Peyer's patch (tissue), 4 donors: ENCODE measurements at regions not wholly inside any gene's neighbourhood (a gene's known extent, or its start where the extent isn't known, plus 50 kb on each side); places are given as distances from the start of the nearest gene placed in this dataset.
A peak's percentile ranks its signal among the peaks of the same experiment; 100 is the strongest.

ENCODE experiments used
- DNase-seq, 3 donors: peaks; one replicate each; pipeline ENCODE4 v3.0.0-alpha.2; 2017 to 2019
- H3K27ac ChIP-seq, 4 donors: fragments of 200-600 bp; sonication (generic); one replicate each; pipeline ENCODE4 v1.5.1; 2016 to 2019
- H3K27me3 ChIP-seq, 2 donors: fragments of 200-600 bp; sonication (generic); one replicate each; pipeline ENCODE4 v1.5.1; 2019
- H3K36me3 ChIP-seq, 3 donors: fragments of 200-600 bp; sonication (generic); one replicate each; pipeline ENCODE4 v1.5.1; 2016 to 2019
- H3K4me1 ChIP-seq, 4 donors: fragments of 200-600 bp; sonication (generic); one replicate each; pipeline ENCODE4 v1.5.1; 2016 to 2019
- H3K4me3 ChIP-seq, 4 donors: fragments of 200-600 bp; sonication (generic); 1 replicate in 3 of 4; 2 replicates in 1 of 4; pipeline ENCODE4 v1.5.1; 2016 to 2019; ENCODE audit warnings: mild to moderate bottlenecking in 1 of 4
- H3K9me3 ChIP-seq, 4 donors: fragments of 200-600 bp; sonication (generic); one replicate each; pipeline ENCODE4 v1.5.1; 2016 to 2019; ENCODE audit warnings: mild to moderate bottlenecking in 1 of 4
- CTCF ChIP-seq, 6 experiments: fragments of 450-650 bp in 4 of 6; fragments of 200-600 bp in 2 of 6; sonication (generic) in 1 of 6; IDR thresholded peaks; one replicate each; pipeline ENCODE4 v1.5.1; 2017 to 2019; ENCODE audit warnings: antibody characterized with exemption in 6 of 6, mild to moderate bottlenecking in 3 of 6, moderate library complexity in 1 of 6
- POLR2A ChIP-seq, 2 donors: fragments of 450-650 bp; IDR thresholded peaks; one replicate each; pipeline ENCODE4 v1.5.1; 2017; ENCODE audit warnings: antibody characterized with exemption in 2 of 2, mild to moderate bottlenecking in 2 of 2, moderate library complexity in 2 of 2

- no peak overlapping the region for H3K27ac ChIP-seq
- TF ChIP-seq POLR2A (IDR thresholded peaks at IDR 0.05) (no peak), CTCF (IDR thresholded peaks at IDR 0.05) (no peak)
- no peaks in the 10 kb centered on the region for H3K9me3 ChIP-seq
- no peak overlapping the region for H3K4me3 ChIP-seq
- no peaks in the 10 kb centered on the region for H3K36me3 ChIP-seq
- no peak for DNase-seq
- no peaks in the 10 kb centered on the region for H3K27me3 ChIP-seq
- H3K4me1 ChIP-seq: peaks cover 0 to 4% (median 0%) of the 10 kb centered on the region in 4 donors
These were observed 94.2 kb upstream of the WLS start for GRCh38 chr1:68326481-68326880.

- DNase-seq: no peak
- no peak overlapping the region for H3K4me3 ChIP-seq
- TF ChIP-seq POLR2A (IDR thresholded peaks at IDR 0.05) (no peak), CTCF (IDR thresholded peaks at IDR 0.05) (no peak)
- H3K27ac ChIP-seq: no peak overlapping the region
- no peaks in the 10 kb centered on the region for H3K36me3 ChIP-seq
- no peaks in the 10 kb centered on the region for H3K27me3 ChIP-seq
- H3K4me1 ChIP-seq: peaks cover 0 to 4% (median 0%) of the 10 kb centered on the region in 4 donors
- H3K9me3 ChIP-seq: no peaks in the 10 kb centered on the region
These were observed 92.0 kb upstream of the WLS start for GRCh38 chr1:68324316-68324715.

GRCh38 chr1:68322837-68323687, 90.7 kb upstream of the WLS start:
- Histone ChIP-seq H3K27me3 (no peaks in the 10 kb centered on the region), H3K9me3 (no peaks in the 10 kb centered on the region), H3K4me1 (peaks cover 0 to 4% (median 0%) of the 10 kb centered on the region in 4 donors), H3K27ac (peak overlapping the region in 1 of 4 donors; percentile 35), H3K4me3 (no peak overlapping the region), H3K36me3 (no peaks in the 10 kb centered on the region)
- DNase-seq: no peak
- TF ChIP-seq POLR2A (IDR thresholded peaks at IDR 0.05) (no peak), CTCF (IDR thresholded peaks at IDR 0.05) (no peak)

GRCh38 chr1:68322096-68322495, 89.8 kb upstream of the WLS start:
- Histone ChIP-seq H3K27ac (peak overlapping the region in 1 of 4 donors; percentile 35), H3K27me3 (no peaks in the 10 kb centered on the region), H3K36me3 (no peaks in the 10 kb centered on the region), H3K4me3 (no peak overlapping the region), H3K4me1 (peaks cover 0 to 4% (median 0%) of the 10 kb centered on the region in 4 donors), H3K9me3 (no peaks in the 10 kb centered on the region)
- no peak for DNase-seq
- TF ChIP-seq CTCF (IDR thresholded peaks at IDR 0.05): no peak
- TF ChIP-seq POLR2A (IDR thresholded peaks at IDR 0.05): no peak

GRCh38 chr1:68321084-68321685, 88.9 kb upstream of the WLS start:
- Histone ChIP-seq H3K27me3 (no peaks in the 10 kb centered on the region), H3K27ac (no peak overlapping the region), H3K4me3 (no peak overlapping the region), H3K9me3 (no peaks in the 10 kb centered on the region), H3K4me1 (peaks cover 0 to 4% (median 0%) of the 10 kb centered on the region in 4 donors), H3K36me3 (no peaks in the 10 kb centered on the region)
- peak in 4 of 6 experiments; percentile 51 to 76 (median 74) for TF ChIP-seq CTCF (IDR thresholded peaks at IDR 0.05)
- no peak for TF ChIP-seq POLR2A (IDR thresholded peaks at IDR 0.05)
- peak in 2 of 3 donors; percentile 80 to 83 for DNase-seq
